Left ventricle myocardium inferior (tissue), 1 donor: ENCODE measurements at regions not wholly inside any gene's neighbourhood (a gene's known extent, or its start where the extent isn't known, plus 50 kb on each side); places are given as distances from the start of the nearest gene placed in this dataset.

Experiments
- DNase-seq: peaks from one replicate; pipeline ENCODE4 v3.0.0-alpha.2; 2020
- H3K27ac ChIP-seq: fragments of 200-600 bp; replicated peaks from 2 replicates; pipeline ENCODE4 v1.8.0; 2021
- H3K27me3 ChIP-seq: fragments of 200-600 bp; 2 replicates; pipeline ENCODE4 v1.8.0; 2021; ENCODE audit warnings: low read depth
- H3K36me3 ChIP-seq: fragments of 200-600 bp; 2 replicates; pipeline ENCODE4 v1.8.0; 2021
- H3K4me1 ChIP-seq: fragments of 200-600 bp; 2 replicates; pipeline ENCODE4 v1.8.0; 2021
- H3K4me3 ChIP-seq: fragments of 200-600 bp; 2 replicates; pipeline ENCODE4 v1.8.0; 2021; ENCODE audit warnings: mild to moderate bottlenecking, moderate library complexity
- H3K9me3 ChIP-seq: fragments of 200-600 bp; replicated peaks from 2 replicates; pipeline ENCODE4 v1.8.0; 2021
- intact Hi-C: fragments of 100-400 bp; cut with micrococcal nuclease; formaldehyde crosslinking; loops from one replicate; pipeline ENCODE4 v1.11.0; 2022
- TF ChIP-seq, protein P1 (sequence below): fragments of 200-600 bp; IDR thresholded peaks from 2 replicates; pipeline ENCODE4 v1.8.0; 2021; ENCODE audit warnings: antibody characterized with exemption, mild to moderate bottlenecking, borderline replicate concordance
- donor health status: DM: no; HTN: yes; CAD: no; lungs with severe emphysema.

DNA sequence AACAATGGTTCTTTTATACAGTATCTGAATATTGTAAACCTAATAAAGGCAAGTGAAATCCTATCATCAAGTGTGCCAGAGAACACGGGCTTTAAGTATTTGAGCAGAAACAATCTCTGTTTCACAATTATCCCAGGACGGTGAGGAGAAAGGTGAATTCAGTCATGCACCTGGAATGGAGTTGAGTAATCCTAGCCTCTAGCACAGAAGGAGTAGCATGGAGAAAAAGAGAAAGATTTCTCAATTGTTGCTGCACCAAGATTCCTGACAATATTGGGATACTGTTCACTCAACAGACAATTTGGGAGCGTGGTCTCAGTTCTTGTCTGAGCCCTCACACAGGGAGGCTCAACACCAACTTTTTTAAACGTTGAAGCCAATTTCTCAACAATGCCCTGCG, 510.6 kb downstream of the SOX11 start:
- no peak for DNase-seq
- TF ChIP-seq, protein P1, sequence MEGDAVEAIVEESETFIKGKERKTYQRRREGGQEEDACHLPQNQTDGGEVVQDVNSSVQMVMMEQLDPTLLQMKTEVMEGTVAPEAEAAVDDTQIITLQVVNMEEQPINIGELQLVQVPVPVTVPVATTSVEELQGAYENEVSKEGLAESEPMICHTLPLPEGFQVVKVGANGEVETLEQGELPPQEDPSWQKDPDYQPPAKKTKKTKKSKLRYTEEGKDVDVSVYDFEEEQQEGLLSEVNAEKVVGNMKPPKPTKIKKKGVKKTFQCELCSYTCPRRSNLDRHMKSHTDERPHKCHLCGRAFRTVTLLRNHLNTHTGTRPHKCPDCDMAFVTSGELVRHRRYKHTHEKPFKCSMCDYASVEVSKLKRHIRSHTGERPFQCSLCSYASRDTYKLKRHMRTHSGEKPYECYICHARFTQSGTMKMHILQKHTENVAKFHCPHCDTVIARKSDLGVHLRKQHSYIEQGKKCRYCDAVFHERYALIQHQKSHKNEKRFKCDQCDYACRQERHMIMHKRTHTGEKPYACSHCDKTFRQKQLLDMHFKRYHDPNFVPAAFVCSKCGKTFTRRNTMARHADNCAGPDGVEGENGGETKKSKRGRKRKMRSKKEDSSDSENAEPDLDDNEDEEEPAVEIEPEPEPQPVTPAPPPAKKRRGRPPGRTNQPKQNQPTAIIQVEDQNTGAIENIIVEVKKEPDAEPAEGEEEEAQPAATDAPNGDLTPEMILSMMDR, result no peak
- Histone ChIP-seq H3K9me3 (peaks cover 22% of the 10 kb centered on the region), H3K36me3 (no peaks in the 10 kb centered on the region), H3K27ac (no peak overlapping the region), H3K27me3 (no peaks in the 10 kb centered on the region), H3K4me3 (no peak overlapping the region), H3K4me1 (no peaks in the 10 kb centered on the region)
- intact Hi-C loops, result no loop called here

DNA sequence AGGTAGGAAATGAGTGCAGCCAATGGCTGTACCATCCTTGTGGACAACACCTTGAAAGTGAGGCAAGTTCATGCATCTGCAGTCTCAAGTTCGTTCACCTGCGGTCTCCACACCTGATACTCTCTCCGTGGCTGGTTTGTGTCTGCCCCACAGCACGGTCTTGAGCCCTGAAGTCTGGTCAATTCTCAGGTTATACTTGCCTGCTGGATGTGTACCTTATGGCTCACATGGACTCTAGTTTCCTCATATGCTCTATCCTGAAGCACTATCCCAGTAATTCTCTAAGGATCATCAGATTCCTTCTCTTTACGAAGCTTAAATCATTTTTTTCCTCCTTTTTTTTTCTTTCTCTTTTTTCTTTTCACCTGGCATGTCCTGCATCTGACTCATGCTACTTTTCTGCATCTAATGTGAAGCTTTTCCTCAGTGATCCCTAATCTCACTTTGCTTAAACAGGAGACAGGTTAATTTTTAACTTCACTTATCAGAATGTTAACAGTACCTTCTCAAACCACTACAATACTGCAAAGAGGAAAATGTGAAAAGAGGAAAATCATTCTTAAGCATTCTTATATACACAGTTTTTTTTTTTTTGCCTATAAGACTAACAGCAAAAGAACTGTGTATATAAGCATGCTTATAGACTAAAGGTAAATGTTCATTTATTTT, 511.2 kb downstream of the SOX11 start:
- intact Hi-C loops, result no loop called here
- TF ChIP-seq, protein P1, result no peak
- Histone ChIP-seq H3K27ac (no peak overlapping the region), H3K4me3 (no peak overlapping the region), H3K36me3 (no peaks in the 10 kb centered on the region), H3K27me3 (no peaks in the 10 kb centered on the region), H3K4me1 (no peaks in the 10 kb centered on the region), H3K9me3 (peaks cover 16% of the 10 kb centered on the region)
- DNase-seq, result no peak

DNA sequence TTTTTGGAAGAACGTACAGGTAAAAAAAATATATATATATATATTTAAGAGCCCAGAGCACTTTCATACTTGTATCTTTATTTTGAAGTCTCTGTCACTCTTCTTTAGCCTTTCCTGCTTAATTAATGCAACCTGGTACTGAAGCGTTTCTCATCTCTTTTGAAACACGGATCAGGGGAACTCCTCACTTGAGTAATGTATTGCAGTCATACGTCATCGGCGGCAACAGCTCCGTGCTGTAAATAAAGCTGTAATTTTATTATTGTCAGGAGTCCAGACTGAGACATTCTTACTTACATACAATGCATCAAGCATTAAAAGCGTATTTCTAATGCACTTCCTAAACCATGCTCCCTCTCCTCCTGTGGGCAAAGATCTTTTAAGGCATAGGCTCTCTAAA, 514.7 kb downstream of the SOX11 start:
- H3K4me3 ChIP-seq, result no peak overlapping the region
- H3K27ac ChIP-seq, result no peak overlapping the region
- no peaks in the 10 kb centered on the region for H3K27me3 ChIP-seq
- no peaks in the 10 kb centered on the region for H3K9me3 ChIP-seq
- no peaks in the 10 kb centered on the region for H3K36me3 ChIP-seq
- no peak for DNase-seq
- H3K4me1 ChIP-seq, result no peaks in the 10 kb centered on the region
- intact Hi-C loops, result no loop called here
- TF ChIP-seq, protein P1, result no peak

DNA sequence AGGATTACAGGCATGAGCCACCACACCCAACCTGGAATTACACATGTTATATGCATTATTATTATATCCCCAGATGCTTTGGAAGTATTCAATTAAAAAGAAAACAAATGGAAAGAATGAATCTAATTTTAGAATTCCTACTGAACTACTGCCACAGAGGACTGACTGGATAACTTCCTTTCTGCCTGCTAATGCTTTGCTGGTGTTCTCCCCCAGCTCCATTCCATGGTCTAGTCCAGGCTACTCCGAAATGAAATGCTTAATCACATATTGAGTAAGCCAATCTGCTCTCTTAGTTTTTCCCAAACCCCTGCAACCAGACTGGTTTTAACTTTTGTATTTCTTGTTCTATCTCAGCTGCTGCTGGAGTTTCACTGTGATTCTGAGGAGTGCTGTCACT, 519.1 kb downstream of the SOX11 start:
- Histone ChIP-seq H3K4me3 (no peak overlapping the region), H3K9me3 (no peaks in the 10 kb centered on the region), H3K27ac (no peak overlapping the region), H3K36me3 (no peaks in the 10 kb centered on the region), H3K27me3 (no peaks in the 10 kb centered on the region), H3K4me1 (no peaks in the 10 kb centered on the region)
- no peak for DNase-seq
- intact Hi-C loops, result no loop called here
- TF ChIP-seq, protein P1, result no peak

DNA sequence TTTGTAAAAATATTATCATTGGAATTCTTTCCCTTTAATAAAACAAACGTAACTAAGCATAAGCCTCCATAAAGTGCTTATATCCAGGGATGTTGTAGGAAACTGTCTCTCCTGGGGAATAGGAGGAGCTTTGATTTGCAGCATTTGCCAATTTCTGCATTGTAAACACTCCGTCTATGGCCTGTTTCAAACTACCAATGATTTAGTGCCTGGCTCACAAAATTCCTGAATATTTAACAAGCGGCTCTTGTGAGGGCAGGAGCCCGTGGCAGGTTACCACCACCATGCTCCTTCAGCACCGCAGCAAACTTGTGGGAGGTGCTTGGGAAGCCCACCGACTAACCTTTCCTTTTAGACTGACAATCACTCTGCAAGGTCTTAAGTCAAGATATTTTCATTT, 520.3 kb downstream of the SOX11 start:
- H3K36me3 ChIP-seq, result no peaks in the 10 kb centered on the region
- intact Hi-C loops, result no loop called here
- no peaks in the 10 kb centered on the region for H3K4me1 ChIP-seq
- no peaks in the 10 kb centered on the region for H3K9me3 ChIP-seq
- H3K27ac ChIP-seq, result no peak overlapping the region
- TF ChIP-seq, protein P1, result no peak
- H3K4me3 ChIP-seq, result no peak overlapping the region
- no peaks in the 10 kb centered on the region for H3K27me3 ChIP-seq
- DNase-seq, result no peak
